ENCODE measurements at regions not wholly inside any gene's neighbourhood (a gene's known extent, or its start where the extent isn't known, plus 50 kb on each side); places are given as distances from the start of the nearest gene placed in this dataset.

DNA sequence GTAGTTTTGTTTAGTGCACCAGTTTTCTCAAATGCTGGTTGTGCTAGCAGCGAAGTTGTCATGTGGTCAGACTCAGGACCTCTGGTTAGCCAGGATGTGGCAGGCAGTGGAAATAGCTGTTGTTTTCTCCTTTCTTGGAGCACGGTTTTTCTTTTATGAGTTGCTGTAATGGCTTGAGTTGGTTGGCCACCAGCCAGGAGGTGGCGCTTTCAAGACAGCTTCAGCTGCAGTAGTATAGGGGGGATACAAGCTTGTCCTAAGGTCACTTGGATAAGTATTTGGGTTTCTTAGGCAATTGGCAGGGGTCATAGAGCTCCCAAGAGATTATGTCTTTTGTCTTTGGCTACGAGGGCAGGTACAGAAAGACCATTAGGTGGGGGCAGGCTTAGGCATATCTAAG, 274.2 kb upstream of the TARS1 start:
- peaks cover 8 to 41% (median 15%) of the 10 kb centered on the region in 11 experiments; a peak in 18 of 22 replicates for H3K9me3 ChIP-seq (replicated peaks in 1 of 11)
- no peak overlapping the region for H3K4me2 ChIP-seq
- H4K20me1 ChIP-seq = no peaks in the 10 kb centered on the region
- no peaks in the 10 kb centered on the region for H3K27me3 ChIP-seq
- no peak overlapping the region for H3K9ac ChIP-seq
- no peak overlapping the region for H3K4me3 ChIP-seq
- H3K36me3 ChIP-seq = no peaks in the 10 kb centered on the region
- TF ChIP-seq Cebpa-rat (IDR thresholded peaks at IDR 0.05) = no peak
- H3K4me1 ChIP-seq = no peaks in the 10 kb centered on the region
- no peak overlapping the region for H3K27ac ChIP-seq

DNA sequence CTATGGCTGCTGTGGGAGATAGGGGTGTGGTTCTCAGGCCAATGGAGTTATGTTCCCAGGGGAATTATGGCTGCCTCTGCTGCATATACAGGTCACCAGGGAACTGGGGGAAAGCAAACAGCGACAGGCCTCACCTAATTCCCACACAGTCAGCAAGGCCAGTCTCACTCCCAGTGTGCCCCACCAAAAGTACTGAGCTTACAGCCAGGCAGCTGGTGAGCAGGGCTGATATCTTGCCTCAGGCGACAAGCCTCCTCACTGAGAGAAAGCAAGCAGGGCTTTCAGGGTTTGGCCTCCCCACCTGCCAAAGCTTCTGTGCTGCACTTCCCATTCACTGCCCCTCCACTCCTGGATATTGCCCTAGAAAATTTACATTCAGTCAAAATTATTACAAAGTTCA, 273.8 kb upstream of the TARS1 start:
- Histone ChIP-seq H3K9ac (no peak overlapping the region), H3K4me1 (no peaks in the 10 kb centered on the region), H3K36me3 (no peaks in the 10 kb centered on the region), H3K9me3 (replicated peaks in 1 of 11) (peaks cover 8 to 41% (median 15%) of the 10 kb centered on the region in 11 experiments; a peak in 18 of 22 replicates), H3K27ac (no peak overlapping the region), H4K20me1 (no peaks in the 10 kb centered on the region), H3K27me3 (no peaks in the 10 kb centered on the region), H3K4me3 (no peak overlapping the region), H3K4me2 (no peak overlapping the region)
- no peak for TF ChIP-seq Cebpa-rat (IDR thresholded peaks at IDR 0.05)

DNA sequence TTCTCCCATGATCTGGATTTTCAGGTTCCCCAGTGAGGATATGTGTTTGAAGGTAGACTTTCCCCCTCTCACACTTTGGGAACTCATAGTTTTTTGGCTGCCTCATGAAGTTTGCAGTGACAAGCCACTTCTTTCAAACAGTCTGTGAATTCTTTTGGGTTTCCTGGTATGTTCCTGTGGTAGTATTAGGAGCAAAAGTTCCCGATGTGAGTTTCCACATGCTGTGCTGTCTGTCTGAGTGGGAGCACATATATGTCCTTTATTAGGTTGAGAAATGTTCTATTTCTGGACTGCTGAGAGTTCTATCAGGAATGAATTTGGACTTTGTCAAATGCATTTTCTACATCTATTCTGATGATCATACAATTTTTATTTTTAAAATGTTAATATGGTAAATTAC, 273.2 kb upstream of the TARS1 start:
- Histone ChIP-seq H3K27me3 (no peaks in the 10 kb centered on the region), H3K4me3 (no peak overlapping the region), H3K27ac (no peak overlapping the region), H3K9ac (no peak overlapping the region), H4K20me1 (no peaks in the 10 kb centered on the region), H3K36me3 (no peaks in the 10 kb centered on the region), H3K4me2 (no peak overlapping the region), H3K9me3 (replicated peaks in 1 of 11) (peaks cover 8 to 41% (median 15%) of the 10 kb centered on the region in 11 experiments; a peak in 18 of 22 replicates), H3K4me1 (no peaks in the 10 kb centered on the region)
- TF ChIP-seq Cebpa-rat (IDR thresholded peaks at IDR 0.05) = no peak

DNA sequence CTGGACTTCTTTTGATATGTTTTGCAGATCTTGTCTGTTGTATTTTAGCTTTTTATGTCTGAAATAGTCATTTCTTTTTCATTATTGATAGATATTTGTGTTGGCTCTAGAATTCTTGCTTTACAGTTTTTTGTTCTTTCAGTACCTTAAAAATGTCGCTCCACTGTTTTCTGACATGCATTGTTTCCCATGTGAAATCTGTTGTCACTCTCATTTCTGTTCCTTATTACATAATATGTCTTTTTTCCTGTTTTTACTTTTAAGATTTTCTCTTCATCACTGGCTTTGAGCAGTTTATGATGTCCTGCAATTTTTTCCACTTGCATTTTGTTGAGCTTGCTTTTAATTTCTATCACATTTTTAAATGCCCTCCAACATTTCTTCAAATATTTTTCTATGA, 270.4 kb upstream of the TARS1 start:
- Histone ChIP-seq H3K9me3 (replicated peaks in 1 of 11) (peaks cover 8 to 28% (median 15%) of the 10 kb centered on the region in 11 experiments; a peak in 18 of 22 replicates), H3K27ac (no peak overlapping the region), H3K4me2 (no peak overlapping the region), H3K36me3 (no peaks in the 10 kb centered on the region), H3K4me3 (no peak overlapping the region), H4K20me1 (no peaks in the 10 kb centered on the region), H3K4me1 (no peaks in the 10 kb centered on the region), H3K9ac (no peak overlapping the region), H3K27me3 (no peaks in the 10 kb centered on the region)
- no peak for TF ChIP-seq Cebpa-rat (IDR thresholded peaks at IDR 0.05)

DNA sequence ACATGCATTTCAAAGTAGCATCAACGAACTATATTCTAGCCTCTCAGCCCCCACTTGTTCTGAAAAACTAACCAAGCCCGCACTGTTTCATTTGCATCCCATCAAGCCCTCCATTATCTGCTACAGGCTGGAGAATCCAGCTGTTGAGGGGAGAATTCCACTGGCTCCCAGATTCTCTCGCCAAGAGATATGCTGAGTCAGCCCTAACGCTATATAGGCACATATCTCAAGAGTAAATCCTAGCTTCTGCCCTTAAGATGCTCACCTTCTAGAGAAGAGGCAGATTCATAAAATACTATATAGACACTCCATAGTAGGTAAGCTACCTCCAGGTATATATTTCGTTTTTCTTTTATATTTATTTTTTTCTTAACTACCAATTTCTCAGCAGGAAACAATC, 266.4 kb upstream of the TARS1 start:
- no peak overlapping the region for H3K4me2 ChIP-seq
- H3K27me3 ChIP-seq = no peaks in the 10 kb centered on the region
- no peaks in the 10 kb centered on the region for H3K36me3 ChIP-seq
- peaks cover 0 to 21% (median 14%) of the 10 kb centered on the region in 11 experiments; a peak in 17 of 22 replicates for H3K9me3 ChIP-seq (replicated peaks in 1 of 11)
- H4K20me1 ChIP-seq = no peaks in the 10 kb centered on the region
- no peaks in the 10 kb centered on the region for H3K4me1 ChIP-seq
- H3K9ac ChIP-seq = no peak overlapping the region
- no peak for TF ChIP-seq Cebpa-rat (IDR thresholded peaks at IDR 0.05)
- no peak overlapping the region for H3K4me3 ChIP-seq
- H3K27ac ChIP-seq = no peak overlapping the region

DNA sequence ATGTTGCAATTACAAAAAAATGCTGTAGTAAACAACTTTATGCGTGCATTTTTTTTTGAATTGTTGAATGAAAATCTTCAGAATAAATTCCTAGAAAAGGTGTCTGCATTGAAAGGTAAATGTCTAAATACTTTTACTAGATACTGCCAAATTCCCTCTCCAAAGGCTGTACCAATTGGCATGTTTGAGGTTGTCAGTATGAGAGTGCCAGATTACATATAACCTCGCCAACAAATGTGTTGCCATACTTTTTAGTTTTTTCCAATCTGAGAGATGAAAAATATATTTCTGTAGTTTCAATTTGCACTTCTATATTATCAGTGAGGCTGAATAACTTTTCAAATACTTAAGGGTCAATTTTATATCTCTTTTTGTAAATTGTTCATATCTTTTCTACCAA, 261.5 kb upstream of the TARS1 start:
- Histone ChIP-seq H3K4me1 (peaks cover 0 to 7% (median 6%) of the 10 kb centered on the region in 10 experiments; a peak in 11 of 20 replicates), H3K9ac (no peak overlapping the region), H3K36me3 (no peaks in the 10 kb centered on the region), H3K27ac (no peak overlapping the region), H3K4me2 (no peak overlapping the region), H3K4me3 (no peak overlapping the region), H4K20me1 (no peaks in the 10 kb centered on the region), H3K27me3 (no peaks in the 10 kb centered on the region), H3K9me3 (replicated peaks in 1 of 11) (no peaks in the 10 kb centered on the region)
- no peak for TF ChIP-seq Cebpa-rat (IDR thresholded peaks at IDR 0.05)

DNA sequence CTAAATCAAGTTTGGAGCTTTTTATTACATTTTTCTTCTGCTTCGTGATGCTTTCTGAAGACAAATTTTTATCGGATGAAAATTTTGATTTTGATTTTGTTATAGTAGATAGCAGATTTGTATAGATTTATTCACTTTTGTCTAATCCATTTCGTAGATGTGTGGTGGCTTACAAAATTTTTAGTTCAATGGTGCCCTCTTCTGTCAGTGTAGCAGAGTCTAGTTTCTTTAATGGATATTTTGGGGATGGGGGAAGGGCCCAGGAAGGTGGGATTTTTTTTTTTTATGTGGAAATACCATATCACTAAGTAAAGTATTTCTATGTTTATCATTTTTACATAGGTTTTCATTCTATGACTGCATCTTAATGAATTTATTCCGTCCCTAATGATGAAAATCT, 259.9 kb upstream of the TARS1 start:
- H4K20me1 ChIP-seq = no peaks in the 10 kb centered on the region
- no peak for TF ChIP-seq Cebpa-rat (IDR thresholded peaks at IDR 0.05)
- H3K27me3 ChIP-seq = no peaks in the 10 kb centered on the region
- no peak overlapping the region for H3K9ac ChIP-seq
- peaks cover 0 to 7% (median 6%) of the 10 kb centered on the region in 10 experiments; a peak in 11 of 20 replicates for H3K4me1 ChIP-seq
- H3K4me3 ChIP-seq = no peak overlapping the region
- H3K9me3 ChIP-seq (replicated peaks in 1 of 11) = no peaks in the 10 kb centered on the region
- no peaks in the 10 kb centered on the region for H3K36me3 ChIP-seq
- no peak overlapping the region for H3K27ac ChIP-seq
- no peak overlapping the region for H3K4me2 ChIP-seq

DNA sequence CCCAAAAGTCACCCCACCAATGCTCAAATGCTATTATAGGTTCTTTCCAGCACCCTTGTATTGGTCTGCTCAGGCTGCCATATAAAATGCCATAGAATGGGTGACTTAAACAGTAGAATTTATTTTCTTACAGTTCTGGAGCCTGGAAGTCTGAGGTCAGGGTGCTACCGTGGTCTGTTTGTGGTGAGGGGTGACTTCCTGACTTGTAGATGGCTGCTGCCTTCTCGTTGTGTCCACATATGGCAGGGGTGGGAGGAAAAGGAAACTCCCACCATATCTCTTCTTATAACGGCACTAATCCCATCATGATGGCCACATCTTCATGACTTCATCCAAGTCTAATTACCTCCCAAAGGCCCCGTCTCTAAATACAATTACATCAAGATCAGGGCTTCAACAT, 257.8 kb upstream of the TARS1 start:
- H4K20me1 ChIP-seq = no peaks in the 10 kb centered on the region
- H3K4me3 ChIP-seq = no peak overlapping the region
- peak overlapping the region in 10 of 11 experiments; percentile 13 to 52 (median 33); a peak in 12 of 22 replicates for H3K4me2 ChIP-seq
- no peaks in the 10 kb centered on the region for H3K36me3 ChIP-seq
- no peak for TF ChIP-seq Cebpa-rat (IDR thresholded peaks at IDR 0.05)
- peaks cover 0 to 7% (median 6%) of the 10 kb centered on the region in 10 experiments; a peak in 11 of 20 replicates for H3K4me1 ChIP-seq
- no peak overlapping the region for H3K27ac ChIP-seq
- peaks cover 0 to 2% (median under 1%) of the 10 kb centered on the region in 11 experiments; a peak in 8 of 22 replicates for H3K9me3 ChIP-seq (replicated peaks in 1 of 11)
- no peaks in the 10 kb centered on the region for H3K27me3 ChIP-seq
- H3K9ac ChIP-seq = no peak overlapping the region

DNA sequence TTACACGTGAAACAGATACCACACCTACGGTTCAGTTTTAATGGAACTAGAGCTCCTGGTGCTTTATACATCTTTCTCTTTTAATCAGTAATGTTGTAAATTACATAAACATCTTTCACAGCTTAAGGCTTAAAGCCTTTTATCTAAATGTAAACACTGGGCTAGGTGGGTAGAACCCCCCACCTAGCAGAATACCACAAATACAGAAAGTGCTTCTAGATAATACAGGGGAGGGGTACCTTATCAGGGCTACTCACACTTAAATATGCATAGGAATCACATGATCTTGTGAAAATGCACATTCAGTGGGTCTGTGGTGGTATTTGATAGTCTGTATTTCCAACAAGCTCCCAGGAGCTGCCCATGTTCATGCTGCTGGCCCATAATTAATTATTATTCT, 256.4 kb upstream of the TARS1 start:
- Histone ChIP-seq H4K20me1 (no peaks in the 10 kb centered on the region), H3K9ac (no peak overlapping the region), H3K27ac (no peak overlapping the region), H3K36me3 (no peaks in the 10 kb centered on the region), H3K4me2 (no peak overlapping the region), H3K4me1 (peaks cover 0 to 7% (median 6%) of the 10 kb centered on the region in 10 experiments; a peak in 11 of 20 replicates), H3K4me3 (no peak overlapping the region), H3K27me3 (no peaks in the 10 kb centered on the region), H3K9me3 (replicated peaks in 1 of 11) (peaks cover 0 to 14% (median 6%) of the 10 kb centered on the region in 11 experiments; a peak in 10 of 22 replicates)
- TF ChIP-seq Cebpa-rat (IDR thresholded peaks at IDR 0.05) = no peak

DNA sequence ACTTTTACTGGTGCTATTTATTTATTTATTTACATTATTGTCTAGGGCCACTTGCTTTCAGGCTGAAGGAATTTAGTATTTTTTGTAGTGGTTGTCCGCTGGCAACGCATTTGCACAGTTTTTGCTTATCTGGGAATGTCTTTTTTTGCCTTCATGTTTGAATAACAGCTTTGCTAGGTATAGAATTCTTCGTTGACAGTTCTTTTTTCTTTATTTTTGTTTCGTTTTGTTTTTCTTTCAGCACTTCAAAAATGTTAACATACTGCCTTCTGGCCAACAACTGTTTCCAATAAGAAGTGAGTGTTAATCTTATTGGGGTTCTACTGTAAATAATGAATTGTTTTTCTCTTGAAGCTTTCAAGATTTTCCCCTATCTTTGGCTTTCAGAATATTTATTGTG, 252.7 kb upstream of the TARS1 start:
- Histone ChIP-seq H3K27ac (no peak overlapping the region), H3K4me2 (no peak overlapping the region), H3K4me3 (no peak overlapping the region), H3K9me3 (replicated peaks in 1 of 11) (peaks cover 0 to 14% (median 6%) of the 10 kb centered on the region in 11 experiments; a peak in 13 of 22 replicates), H3K27me3 (no peaks in the 10 kb centered on the region), H3K4me1 (peaks cover 0 to 3% (median 1%) of the 10 kb centered on the region in 10 experiments; a peak in 11 of 20 replicates), H4K20me1 (no peaks in the 10 kb centered on the region), H3K36me3 (no peaks in the 10 kb centered on the region), H3K9ac (no peak overlapping the region)
- no peak for TF ChIP-seq Cebpa-rat (IDR thresholded peaks at IDR 0.05)

Measured in BLaER1 treated with 17β-estradiol and CSF1 and Interleukin-3, amounts not matched to agents 10 nM and 100 nM (cell line).